Body of pancreas (tissue), 4 donors: ENCODE measurements at regions not wholly inside any gene's neighbourhood (a gene's known extent, or its start where the extent isn't known, plus 50 kb on each side); places are given as distances from the start of the nearest gene placed in this dataset.

ENCODE experiments used
- POLR2A ChIP-seq, 3 donors: fragments of 450-650 bp; IDR thresholded peaks; one replicate each; pipeline ENCODE4 v1.6.1; 2016; ENCODE audit warnings: antibody characterized with exemption in 3 of 3, mild to moderate bottlenecking in 2 of 3
- TF ChIP-seq, protein P1 (sequence below), 7 experiments: fragments of 450-650 bp in 4 of 7; fragments of 200-600 bp in 3 of 7; sonication (generic) in 3 of 7; IDR thresholded peaks; one replicate each; pipeline ENCODE4 v1.5.1; 2016 to 2019; ENCODE audit warnings: antibody characterized with exemption in 7 of 7

DNA sequence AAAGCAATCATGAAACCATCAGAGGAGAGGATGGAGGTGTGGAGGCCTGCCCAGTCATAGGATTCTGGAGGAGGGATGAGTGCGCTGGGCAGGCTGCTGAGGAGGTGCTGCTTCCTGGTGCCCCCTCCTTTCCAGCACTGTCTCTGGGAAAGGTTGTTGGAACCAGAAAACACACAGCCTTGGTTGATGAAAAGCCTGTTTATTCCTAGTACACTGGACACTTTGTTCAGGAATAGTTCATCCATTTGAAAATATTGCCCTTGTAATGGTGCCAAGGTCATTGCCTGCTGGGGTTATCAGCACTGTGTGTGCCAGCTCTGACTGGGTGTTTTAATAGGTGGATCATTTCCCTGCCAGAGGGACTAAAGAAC is 83.7 kb upstream of the ARMC2 start:
- no peak for TF ChIP-seq POLR2A (IDR thresholded peaks at IDR 0.05)
- TF ChIP-seq, protein P1, sequence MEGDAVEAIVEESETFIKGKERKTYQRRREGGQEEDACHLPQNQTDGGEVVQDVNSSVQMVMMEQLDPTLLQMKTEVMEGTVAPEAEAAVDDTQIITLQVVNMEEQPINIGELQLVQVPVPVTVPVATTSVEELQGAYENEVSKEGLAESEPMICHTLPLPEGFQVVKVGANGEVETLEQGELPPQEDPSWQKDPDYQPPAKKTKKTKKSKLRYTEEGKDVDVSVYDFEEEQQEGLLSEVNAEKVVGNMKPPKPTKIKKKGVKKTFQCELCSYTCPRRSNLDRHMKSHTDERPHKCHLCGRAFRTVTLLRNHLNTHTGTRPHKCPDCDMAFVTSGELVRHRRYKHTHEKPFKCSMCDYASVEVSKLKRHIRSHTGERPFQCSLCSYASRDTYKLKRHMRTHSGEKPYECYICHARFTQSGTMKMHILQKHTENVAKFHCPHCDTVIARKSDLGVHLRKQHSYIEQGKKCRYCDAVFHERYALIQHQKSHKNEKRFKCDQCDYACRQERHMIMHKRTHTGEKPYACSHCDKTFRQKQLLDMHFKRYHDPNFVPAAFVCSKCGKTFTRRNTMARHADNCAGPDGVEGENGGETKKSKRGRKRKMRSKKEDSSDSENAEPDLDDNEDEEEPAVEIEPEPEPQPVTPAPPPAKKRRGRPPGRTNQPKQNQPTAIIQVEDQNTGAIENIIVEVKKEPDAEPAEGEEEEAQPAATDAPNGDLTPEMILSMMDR (IDR thresholded peaks at IDR 0.05): no peak
